LHCN-M2 (cell line): ENCODE measurements at regions not wholly inside any gene's neighbourhood (a gene's known extent, or its start where the extent isn't known, plus 50 kb on each side); places are given as distances from the start of the nearest gene placed in this dataset.

Experiments
- DNase-seq: peaks from one replicate; pipeline ENCODE4 v3.0.0-alpha.2; 2012; ENCODE audit warnings: low read depth

DNA sequence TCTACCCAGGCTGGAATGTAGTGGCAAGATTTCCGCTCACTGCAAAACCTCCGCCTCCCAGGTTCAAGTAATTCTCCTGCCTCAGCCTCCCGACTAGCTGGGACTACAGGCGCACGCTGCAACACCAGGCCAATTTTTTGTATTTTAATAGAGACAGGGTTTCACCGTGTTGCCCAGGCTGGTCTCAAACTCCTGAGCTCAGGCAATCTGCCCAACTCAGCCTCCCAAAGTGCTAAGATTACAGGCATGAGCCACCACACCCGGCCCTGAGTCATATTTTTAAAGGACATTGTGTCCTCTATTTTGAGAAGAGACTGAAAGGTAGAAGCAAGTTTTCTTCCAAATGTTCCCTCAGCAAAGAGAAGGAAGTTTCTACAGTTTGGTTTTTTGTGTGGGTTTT lies 227.1 kb downstream of the KCTD12 start:
- peak; percentile 24 for DNase-seq

DNA sequence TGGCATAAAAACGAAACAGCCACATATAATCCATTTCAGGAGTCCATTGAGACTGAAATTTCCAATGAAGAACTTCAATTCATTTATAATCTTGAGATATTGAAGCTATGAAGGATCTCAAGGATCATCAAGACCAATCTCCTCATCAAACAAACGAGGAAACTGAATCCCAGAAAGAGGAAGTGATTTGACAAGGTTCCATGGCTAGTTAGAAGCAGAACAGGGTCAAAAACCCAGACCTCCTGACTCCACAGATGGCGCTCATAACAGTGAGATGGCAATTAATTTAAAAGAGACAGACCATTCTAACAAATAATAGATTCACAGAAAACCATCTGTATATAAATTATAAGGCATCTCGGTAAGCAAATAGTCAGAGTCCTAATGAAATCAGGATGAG lies 229.7 kb downstream of the KCTD12 start:
- DNase-seq = no peak

DNA sequence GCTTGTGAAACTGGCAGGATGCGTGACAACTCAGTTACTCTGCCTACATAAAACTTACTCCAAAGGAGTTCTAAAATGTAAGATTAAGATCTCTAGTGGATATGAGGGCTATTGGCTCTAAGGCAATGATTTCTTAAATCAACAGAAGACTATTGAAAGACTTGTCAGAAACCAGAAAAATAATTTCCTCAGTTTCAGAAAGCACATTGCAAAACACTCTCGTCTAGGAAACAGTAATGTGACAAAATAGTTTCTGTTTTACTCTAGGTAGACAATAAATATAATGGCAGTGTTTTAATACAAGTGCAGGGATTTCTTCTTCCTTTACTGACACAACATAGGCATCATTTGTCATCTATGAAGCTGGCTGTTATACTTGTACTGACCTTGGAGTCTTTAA lies 230.1 kb downstream of the KCTD12 start:
- DNase-seq = no peak

DNA sequence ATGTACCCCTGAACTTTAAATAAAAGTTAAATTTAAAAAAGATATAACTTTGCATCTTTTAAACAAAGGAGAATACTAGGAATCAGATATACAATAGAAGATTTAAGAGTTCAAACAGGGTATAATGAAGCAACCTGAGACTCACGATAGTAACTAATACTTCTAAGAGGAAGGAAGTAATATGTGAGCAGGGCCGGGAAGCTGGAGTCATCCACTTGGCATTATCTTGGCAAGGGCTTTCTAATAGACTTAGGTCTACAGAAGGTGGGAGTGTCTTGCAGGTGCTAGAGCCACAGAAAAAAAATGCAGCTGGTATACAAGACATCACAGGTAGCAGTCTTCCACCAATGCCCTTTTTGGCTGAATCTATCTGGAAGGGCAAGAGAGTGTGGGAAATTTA lies 231.9 kb downstream of the KCTD12 start:
- no peak for DNase-seq

DNA sequence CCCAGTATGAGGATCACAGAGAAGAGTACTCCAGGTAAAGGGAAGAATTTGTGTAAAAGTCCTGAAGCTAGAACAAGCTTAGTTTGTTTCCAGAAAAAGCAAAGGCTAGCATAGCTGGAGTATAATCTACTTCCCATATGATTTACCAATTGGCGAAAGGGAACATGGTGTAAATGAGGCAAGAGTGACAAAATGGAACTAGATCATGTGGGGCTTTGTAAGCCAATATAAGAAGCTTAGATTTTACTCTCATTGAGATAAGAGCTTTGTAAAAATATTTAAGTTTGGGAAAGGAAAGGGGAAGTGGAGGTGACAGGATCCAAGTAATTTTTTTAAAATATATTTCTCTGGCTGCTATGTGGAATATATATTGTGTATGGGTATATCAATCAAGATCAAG lies 234.9 kb downstream of the KCTD12 start:
- DNase-seq = no peak

DNA sequence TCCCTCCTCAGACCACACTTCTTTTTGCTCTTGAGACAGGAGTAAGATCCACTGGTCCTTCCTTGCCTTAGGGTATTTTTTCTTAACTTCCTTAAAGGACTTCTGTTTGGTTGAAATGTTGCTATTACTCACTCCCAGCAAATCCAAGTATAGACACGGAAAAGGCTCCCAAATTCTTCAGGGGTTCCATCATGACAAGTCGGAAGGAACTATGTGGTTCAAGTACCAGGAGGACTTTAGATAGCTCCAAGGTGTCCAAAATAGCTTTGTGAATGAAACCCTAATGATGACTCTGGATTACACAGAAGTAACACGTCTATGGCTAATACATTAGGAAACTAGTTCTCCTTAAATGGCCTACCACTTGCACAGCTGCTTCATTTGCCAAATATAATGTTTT lies 238.7 kb downstream of the KCTD12 start:
- DNase-seq = no peak

DNA sequence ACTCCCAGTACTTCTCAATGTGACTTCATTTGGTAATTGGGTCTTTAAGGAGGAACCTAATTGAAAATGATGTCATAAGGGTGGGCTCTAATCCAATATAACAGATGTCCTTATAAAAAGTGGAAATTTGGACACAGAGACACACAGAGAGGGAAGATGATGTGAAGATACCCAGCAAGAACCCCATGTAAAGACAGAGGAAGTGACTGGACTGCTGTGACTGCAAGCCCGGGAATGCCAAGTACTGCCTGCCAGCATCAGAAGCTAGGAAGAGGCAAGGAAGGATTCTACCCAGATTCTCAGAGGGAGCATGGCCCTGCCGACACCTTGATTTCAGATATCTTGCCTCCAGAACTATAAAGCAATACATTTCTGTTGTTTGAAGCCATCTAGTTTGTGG lies 239.3 kb downstream of the KCTD12 start:
- no peak for DNase-seq

DNA sequence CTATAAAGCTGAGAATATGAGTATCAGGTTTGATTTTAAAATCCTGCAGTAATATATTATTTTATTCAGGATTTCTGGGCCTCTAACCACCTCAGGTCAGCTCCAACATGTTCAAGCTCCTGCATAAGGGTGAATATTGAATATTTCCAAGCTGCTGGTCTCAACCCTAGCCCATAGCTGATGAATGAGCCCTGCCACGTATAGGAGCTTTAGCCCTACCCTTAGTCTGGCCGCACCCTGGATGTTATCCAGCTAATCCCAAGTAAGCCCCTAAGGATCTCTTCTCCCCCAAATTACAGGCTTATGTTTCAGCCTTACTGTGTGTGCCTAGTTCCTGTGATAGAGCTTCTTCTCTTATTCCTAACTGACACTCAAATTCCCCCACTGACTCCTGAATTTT lies 240.6 kb downstream of the KCTD12 start:
- DNase-seq = no peak

DNA sequence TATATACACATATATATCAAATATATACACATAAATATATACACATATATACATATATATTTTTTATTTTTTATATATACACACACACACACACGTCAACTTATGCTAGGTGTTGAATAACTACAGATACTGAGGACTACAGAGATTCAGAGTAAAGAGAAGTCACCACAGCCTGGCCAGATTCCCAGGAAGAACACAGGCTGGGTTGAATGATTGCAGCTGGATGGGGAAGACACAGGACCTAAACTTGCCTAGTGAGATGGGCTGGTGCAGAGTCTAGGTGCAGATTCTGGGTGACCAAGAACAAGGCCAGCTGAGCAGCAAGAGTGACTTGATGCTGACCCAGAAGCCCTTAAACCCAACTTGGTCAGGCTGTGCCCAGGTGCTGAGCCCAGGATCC lies 241.3 kb downstream of the KCTD12 start:
- no peak for DNase-seq

DNA sequence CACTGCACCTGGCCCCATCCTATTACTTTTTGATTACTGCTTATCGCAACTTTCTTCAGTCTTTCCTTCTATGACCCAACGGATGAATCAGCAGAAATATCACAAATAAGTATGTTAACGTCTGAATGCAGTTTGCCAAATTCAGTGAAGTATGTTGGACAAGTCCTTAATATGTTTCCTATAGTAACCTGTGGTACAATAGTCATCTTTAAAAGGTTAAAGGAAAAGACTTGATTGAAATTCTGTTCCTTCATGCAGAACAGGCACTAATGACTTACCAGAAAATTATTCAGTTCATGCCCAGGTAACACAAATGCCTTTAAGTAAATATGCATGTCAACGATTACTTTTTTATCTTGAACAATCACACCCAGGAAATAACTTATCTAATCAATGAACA lies 242.6 kb downstream of the KCTD12 start:
- no peak for DNase-seq

DNA sequence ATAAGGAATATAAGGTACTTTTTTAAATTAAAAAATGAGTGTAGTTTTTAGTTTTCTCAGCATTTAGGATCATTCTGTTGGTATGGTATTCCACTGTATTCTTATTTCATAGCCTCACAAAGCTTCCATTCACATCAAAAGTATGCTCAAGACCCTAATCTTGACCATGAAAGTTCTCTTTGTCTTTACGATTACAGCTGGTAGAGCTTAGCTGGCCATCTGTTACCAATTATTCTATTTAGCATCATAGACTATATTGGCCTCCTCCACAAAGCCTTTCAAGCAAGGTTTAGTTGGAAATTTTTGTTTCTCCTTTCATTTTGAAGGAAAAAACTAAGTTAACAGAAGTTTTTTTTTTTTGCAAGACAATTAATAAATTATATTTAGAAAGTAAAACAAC lies 245.1 kb downstream of the KCTD12 start:
- DNase-seq = no peak

DNA sequence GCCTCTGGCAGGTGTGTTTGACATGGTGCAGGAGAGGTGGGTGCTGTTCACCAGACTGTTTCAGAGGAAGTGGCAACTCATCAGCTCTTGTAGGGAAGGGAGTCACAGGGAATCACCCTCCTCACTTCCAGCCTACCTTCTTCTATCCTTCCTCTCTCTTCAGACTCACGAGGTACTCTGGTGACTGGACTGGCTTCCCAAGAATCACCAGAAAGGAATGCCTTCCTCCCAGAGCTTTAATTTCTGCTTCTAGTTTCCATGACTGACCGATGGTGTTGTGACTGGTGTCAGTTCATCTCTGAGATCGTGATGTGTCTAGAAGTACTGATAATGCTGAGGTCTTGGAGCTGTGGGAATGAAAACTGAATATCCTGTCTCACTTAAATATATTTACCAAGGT lies 247.3 kb downstream of the KCTD12 start:
- no peak for DNase-seq

DNA sequence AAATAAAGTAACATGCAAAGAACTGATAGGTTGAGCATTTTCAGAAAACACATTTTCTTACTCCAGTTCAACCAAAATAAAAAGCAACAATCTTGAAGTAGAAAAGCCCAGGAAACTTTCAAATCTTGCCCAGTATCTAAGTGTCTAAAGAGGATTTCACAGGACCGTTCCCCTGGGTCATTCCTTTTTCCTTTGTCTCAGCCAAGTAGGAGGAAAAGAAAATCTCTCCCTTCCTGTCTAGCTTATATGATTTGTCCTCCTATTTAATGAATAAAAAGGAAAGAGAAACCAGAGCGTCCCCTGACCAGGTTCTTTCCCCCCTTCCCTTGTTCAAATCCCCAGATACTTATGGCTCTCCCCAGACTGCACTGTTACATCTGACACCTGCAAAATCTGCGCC lies 248.0 kb downstream of the KCTD12 start:
- no peak for DNase-seq

DNA sequence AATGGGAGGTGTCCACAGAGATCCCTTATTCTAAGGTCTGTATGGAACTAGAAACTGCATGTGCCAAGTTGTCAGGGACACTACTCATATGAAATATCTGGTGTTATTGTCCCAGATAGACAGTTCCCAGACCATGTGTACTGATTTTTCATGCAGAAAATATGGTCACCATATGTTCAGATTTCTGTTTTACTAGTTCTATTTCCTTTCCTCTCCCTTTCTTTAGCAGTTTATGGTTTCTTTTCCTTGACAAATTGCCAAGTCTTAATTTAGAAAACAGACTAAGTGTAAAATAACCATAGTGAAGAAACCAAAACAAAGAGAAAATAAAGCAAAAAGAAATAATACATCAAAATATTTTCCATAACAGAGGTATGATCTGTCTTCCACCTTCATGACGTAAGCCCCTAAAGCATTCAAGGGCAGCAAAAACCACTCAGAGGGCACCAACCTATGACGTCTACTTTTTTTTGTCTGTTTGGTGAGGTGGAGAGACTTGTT lies 248.5 kb downstream of the KCTD12 start:
- DNase-seq = peak; percentile 39

DNA sequence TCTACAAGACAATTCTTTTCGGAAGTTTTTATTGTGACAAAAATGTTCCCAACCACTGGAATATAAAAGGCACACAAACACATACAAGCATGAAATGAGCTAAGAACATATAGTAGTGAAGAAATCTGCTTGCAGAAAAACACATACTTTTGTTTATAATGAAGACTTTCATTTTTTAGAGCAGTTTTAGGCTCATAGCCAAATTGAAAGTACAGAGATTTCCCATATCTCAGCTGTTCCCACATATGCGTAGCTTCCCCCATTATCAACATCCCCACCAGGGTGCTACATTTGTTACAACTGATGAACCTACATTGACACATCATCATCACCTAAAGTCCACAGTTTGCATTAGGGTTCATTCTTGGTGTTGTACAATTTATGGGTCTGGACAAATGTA lies 249.4 kb downstream of the KCTD12 start:
- no peak for DNase-seq

DNA sequence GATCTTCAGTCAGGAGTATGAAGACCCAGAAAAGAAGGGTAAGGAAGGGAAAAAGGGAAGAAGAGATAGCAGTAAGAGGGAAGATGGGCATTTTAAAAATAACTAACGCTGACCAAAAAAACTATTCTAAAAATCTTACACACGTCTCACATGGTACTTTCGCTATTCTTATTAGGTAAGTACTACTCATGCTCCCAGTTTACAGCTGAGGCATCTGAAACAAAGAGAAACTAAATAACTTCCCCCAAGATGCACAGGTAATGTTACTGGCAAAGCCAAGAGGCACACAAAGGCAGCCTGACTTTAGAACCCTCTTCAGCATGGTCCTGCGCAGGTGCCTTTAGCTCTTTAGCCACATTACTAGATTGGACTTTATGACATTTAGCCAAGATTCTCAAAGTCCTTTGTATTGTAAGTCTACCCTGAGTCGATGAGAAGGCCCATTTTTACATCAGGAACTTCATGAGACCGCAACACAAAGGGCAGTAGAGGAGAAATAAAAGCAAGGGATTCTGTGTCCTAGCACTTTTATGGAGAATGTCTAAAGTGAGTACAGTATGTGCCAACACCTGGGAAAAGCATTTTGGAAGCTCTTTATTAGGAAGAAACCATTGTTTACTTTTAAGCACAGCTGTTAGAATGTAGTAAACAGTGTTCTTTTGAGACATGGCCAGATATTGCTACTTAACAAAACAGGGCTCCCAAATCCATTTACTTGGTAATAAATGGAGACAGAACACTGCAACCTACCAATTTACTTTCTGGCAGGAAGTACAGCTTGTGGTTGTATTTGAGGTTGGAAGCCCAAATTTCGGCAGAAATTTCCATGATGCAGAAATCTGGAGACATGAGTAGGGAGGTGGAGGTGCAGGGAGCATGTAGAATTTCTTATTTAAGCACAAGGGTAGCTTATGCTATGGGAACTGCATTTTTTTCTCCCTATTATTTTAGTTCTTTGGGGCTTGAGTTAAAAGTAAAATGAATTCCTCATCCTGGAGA lies 250.7 kb downstream of the KCTD12 start:
- peak; percentile 13 for DNase-seq

DNA sequence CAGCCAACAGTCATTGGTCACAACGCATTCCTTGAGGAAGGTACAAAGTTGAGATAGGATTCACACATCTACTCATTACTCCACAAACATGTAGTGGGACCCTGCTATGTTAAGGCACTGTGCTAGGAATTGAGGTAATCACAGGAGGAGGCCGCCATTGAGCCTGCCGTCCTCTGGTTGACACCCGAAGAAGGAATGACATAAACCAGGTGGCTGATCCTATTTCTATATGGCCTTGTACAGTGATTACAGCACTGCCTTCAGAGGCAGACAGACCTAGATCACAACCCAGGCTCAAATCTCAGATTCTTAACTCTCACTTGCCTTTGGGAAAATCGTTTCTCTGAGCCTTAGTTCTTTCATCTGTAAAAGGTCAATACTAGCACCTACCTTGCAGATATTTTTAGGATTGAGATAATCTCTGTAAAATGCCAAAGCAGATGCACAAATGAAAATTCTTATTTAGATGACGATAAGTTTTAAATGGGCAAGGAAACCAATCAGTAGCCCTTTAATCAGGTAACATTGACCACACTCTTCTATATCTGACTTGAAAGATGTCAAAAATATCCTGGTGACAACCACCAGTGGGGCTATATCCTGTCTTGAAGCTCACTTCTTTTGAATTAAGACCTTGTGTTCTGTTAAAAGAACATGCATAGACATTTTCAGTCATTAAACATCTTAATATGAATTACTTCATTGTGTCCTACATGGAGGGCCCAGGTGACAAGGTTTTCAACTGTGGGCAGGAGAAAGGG lies 251.6 kb downstream of the KCTD12 start:
- no peak for DNase-seq

DNA sequence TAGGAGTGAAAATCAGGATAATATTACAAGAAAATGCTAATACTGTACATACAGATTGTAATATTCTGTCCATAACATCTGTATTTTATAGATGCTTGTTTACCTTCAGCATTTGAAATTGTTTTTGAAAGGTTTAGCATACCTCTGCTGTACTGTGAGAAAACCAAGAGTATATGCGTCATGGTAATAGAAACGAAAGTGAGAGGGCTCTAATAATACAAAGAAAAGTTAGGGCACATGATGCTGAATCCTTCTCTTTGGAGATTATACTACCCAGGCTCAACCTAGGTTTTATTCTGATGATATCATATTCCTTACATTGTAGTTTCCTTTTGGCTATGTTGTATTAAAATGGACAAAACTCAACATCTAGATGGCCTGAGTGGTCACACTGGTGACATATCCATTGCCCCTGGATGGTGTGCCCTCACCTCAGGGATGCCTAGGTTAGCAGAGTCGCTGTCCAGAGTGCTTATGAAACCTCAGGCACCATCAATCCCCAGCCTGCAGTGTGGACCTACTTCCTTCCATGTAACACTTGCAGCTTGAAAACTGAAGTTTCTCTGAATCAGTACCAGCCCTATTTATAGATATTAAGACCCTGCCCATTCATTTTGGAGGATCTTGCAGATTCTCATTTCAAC lies 253.7 kb downstream of the KCTD12 start:
- peak; percentile 22 for DNase-seq

DNA sequence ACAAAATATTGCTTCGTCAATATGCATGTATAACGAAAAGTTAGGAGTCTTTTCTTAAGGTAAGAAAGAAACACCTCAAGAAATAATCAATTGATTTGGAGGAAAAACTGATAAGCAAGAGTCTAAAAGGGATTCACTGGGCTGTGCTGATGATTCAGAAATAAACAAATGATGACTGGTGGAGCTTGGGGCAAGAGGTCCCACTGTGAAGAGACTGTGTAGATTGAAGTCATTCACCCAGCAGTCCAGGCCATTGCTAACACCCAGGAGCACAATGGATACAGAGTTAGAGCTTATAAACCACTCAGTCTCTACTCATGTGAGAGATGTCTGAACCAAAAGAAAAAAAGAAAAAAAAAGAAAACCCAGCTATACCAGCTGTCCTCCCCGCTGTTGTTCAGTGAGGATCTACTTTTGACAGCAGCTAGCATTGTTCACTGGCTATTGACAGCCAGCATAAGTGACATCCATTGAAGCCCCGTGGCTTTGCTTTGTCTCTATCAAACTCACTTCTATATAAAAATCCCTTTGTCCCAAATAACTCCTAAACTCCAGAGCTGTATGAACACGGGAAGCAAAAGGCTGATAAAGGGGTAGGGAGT lies 255.5 kb downstream of the KCTD12 start:
- no peak for DNase-seq

DNA sequence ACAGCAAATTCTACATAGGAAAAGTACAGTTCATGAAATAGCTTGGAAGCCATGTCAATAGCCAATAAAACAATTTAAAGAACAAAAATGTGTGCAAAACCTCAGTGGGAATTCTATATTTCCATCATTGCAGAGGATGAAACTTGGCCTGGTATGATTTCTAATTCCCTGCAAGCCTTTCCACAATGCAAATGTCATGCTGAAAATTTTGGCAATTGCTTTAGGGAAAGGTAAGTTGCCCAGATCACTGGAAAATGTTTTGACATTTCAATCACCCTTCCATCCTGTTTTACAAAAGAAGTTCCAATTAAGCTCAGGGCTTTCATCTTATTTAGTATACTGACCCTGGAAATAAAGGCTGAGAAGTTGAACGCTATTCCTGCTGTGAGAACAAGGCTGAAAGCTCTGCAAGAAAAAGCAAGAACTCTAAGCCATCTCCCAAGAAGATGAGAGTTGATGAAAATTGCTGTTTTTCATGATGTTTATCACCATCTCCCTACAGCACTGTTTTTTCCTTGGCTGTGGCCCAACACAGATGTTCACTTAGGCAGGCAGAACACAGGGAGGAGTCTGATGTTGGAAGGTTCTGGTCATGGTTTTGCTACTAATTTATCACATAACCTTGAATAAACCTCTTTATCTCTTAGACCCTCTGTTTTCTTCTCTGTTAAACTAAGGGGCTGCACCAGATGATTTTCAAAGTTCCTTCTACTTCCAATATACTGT lies 263.7 kb downstream of the KCTD12 start:
- peak; percentile 27 for DNase-seq

DNA sequence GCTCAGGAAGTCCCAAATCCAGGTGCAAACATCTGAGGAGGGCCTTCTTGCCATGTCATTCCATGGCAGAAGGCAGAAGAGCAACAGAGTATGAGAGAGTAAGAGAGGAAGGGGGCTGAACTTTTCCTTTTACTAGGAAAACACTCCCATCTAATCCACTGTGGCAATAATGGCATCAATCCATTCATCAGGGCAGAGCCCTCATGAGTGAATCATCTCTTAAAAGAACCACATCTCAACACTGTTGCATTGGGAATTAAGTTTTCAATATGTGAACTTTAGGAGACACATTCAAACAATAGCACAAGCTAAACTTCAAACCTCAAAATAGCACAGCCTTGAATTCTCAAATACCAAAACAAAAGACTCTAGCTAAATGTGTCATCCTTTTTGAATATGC lies 264.5 kb downstream of the KCTD12 start:
- DNase-seq = peak; percentile 44
